ENCODE measurements at regions not wholly inside any gene's neighbourhood (a gene's known extent, or its start where the extent isn't known, plus 50 kb on each side); places are given as distances from the start of the nearest gene placed in this dataset.

- DNase-seq (ENCODE audit: low spot score in 2 of 2, unreplicated experiment in 2 of 2): no peak
- no peaks in the 10 kb centered on the region for H3K27me3 Mint-ChIP-seq (ENCODE audit: low read depth)
- H3K36me3 Mint-ChIP-seq: peaks cover 9% of the 10 kb centered on the region
- TF ChIP-seq CTCF (IDR thresholded peaks at IDR 0.05; ENCODE audit: unreplicated experiment): no peak
- H3K4me1 Mint-ChIP-seq: no peaks in the 10 kb centered on the region
- no peak overlapping the region for H3K27ac Mint-ChIP-seq
- no peak overlapping the region for H3K4me3 Mint-ChIP-seq
- H3K9me3 Mint-ChIP-seq: peaks cover 22% of the 10 kb centered on the region
These were observed 453.0 kb upstream of the LUZP2 start for GRCh38 chr11:24043842-24044241.

DNA sequence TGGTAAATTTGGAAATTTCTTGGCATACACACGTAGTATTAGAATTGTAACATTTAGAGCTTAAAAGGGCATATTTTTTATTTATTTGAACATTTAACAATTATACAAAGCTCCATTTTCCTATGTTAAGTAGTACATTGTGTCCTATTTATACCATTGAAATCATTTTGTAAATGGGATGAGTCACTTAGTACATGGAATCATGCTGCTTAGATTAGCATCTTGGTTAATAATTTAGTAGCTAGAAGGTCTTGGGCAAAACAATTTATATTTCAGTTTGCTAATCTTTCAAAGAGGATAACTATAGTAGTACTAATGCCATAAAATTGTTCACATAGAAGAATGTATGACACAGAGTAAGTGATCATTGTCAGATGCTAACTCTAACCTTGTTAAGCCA is 450.1 kb upstream of the LUZP2 start:
- no peaks in the 10 kb centered on the region for H3K4me1 Mint-ChIP-seq
- TF ChIP-seq CTCF (IDR thresholded peaks at IDR 0.05; ENCODE audit: unreplicated experiment): no peak
- DNase-seq (ENCODE audit: low spot score in 2 of 2, unreplicated experiment in 2 of 2): no peak
- H3K36me3 Mint-ChIP-seq: peaks cover 9% of the 10 kb centered on the region
- no peaks in the 10 kb centered on the region for H3K27me3 Mint-ChIP-seq (ENCODE audit: low read depth)
- peaks cover 34% of the 10 kb centered on the region for H3K9me3 Mint-ChIP-seq
- no peak overlapping the region for H3K27ac Mint-ChIP-seq
- no peak overlapping the region for H3K4me3 Mint-ChIP-seq

DNA sequence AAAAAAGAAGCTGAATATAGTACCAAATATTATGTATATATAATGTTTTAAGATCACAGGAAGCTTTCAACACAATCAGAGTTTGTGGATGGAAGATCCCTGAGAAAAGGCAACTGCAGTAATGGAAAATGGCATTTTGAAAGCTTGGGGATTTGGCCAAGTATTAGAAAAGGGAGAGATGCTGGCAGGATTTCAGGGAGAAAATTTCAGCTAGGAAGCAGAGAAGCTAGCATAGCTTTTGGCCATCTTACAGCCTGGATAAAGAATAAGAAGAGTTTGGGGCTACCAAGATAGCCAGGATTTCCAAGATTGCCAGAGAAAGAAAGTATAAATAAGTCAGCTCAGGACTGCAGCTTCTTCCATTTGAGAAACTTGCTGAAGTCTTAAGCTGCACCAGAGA is 440.8 kb upstream of the LUZP2 start:
- no peaks in the 10 kb centered on the region for H3K9me3 Mint-ChIP-seq
- H3K27me3 Mint-ChIP-seq (ENCODE audit: low read depth): no peaks in the 10 kb centered on the region
- no peak for TF ChIP-seq CTCF (IDR thresholded peaks at IDR 0.05; ENCODE audit: unreplicated experiment)
- no peaks in the 10 kb centered on the region for H3K36me3 Mint-ChIP-seq
- DNase-seq (ENCODE audit: low spot score in 2 of 2, unreplicated experiment in 2 of 2): no peak
- no peak overlapping the region for H3K27ac Mint-ChIP-seq
- H3K4me3 Mint-ChIP-seq: no peak overlapping the region
- no peaks in the 10 kb centered on the region for H3K4me1 Mint-ChIP-seq

- no peaks in the 10 kb centered on the region for H3K9me3 Mint-ChIP-seq
These were observed 436.7 kb upstream of the LUZP2 start for GRCh38 chr11:24060125-24060524.

DNA sequence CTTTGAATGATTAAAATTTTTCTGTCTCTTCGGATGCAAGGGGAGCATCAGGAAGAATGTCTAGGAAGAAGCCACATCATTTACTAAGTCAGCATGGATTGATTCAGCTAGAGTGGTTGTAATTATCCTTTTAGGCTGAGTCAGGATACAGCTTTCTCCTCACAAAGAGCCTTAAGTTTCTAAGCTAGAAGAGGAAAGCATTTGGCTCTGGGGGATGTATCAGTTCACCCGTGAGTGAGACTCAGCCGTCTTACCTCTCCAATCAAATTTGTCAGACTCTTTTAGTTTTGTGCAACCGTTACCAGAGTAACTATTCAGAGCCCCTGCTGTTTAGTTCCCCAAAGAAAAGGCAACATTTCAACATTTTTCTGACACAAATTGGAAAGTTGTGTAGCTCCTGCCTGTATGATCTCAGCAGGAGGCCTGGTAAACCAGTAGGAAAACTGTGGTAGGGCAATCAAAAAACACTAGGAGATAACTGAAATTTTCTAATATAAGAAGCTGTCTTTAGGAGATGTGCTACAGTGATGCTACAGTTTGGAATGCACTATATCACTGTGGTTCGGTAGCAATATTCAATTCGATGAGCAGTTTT is 432.4 kb upstream of the LUZP2 start:
- H3K4me1 Mint-ChIP-seq: no peaks in the 10 kb centered on the region
- H3K27ac Mint-ChIP-seq: no peak overlapping the region
- no peaks in the 10 kb centered on the region for H3K27me3 Mint-ChIP-seq (ENCODE audit: low read depth)
- no peaks in the 10 kb centered on the region for H3K9me3 Mint-ChIP-seq
- no peak for TF ChIP-seq CTCF (IDR thresholded peaks at IDR 0.05; ENCODE audit: unreplicated experiment)
- H3K4me3 Mint-ChIP-seq: no peak overlapping the region
- no peak for DNase-seq (ENCODE audit: low spot score in 2 of 2, unreplicated experiment in 2 of 2)
- no peaks in the 10 kb centered on the region for H3K36me3 Mint-ChIP-seq

More at GRCh38 chr11:24060125-24060524, 436.7 kb upstream of the LUZP2 start:
- Mint-ChIP-seq H3K36me3 (no peaks in the 10 kb centered on the region), H3K27ac (no peak overlapping the region), H3K4me3 (no peak overlapping the region), H3K27me3 (ENCODE audit: low read depth) (no peaks in the 10 kb centered on the region), H3K4me1 (no peaks in the 10 kb centered on the region)
- no peak for TF ChIP-seq CTCF (IDR thresholded peaks at IDR 0.05; ENCODE audit: unreplicated experiment)
- DNase-seq (ENCODE audit: low spot score in 2 of 2, unreplicated experiment in 2 of 2): no peak

DNA sequence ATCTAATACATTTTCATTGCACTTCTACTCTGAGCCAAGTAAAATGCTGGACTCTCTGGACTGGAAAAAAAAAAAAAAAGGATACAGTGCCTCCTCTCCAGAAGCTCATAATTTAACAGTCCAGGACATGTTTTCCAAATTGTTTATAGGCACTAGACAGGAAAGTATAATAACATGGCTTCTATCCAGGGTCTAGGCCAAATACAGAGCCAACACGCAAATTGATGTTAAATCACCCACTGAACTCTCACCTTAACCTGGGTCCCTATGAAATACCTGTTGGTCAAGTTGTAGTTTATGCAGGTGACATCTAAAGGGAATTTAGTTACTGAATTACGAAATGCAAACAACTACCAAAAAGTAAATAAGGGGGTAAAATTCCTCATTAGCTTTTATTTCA is 428.7 kb upstream of the LUZP2 start:
- H3K36me3 Mint-ChIP-seq: peaks cover 4% of the 10 kb centered on the region
- no peaks in the 10 kb centered on the region for H3K27me3 Mint-ChIP-seq (ENCODE audit: low read depth)
- no peaks in the 10 kb centered on the region for H3K4me1 Mint-ChIP-seq
- peaks cover 4% of the 10 kb centered on the region for H3K9me3 Mint-ChIP-seq
- H3K4me3 Mint-ChIP-seq: no peak overlapping the region
- no peak for DNase-seq (ENCODE audit: low spot score in 2 of 2, unreplicated experiment in 2 of 2)
- TF ChIP-seq CTCF (IDR thresholded peaks at IDR 0.05; ENCODE audit: unreplicated experiment): no peak
- H3K27ac Mint-ChIP-seq: no peak overlapping the region
